HepG2 (cell line): ENCODE measurements at regions not wholly inside any gene's neighbourhood (a gene's known extent, or its start where the extent isn't known, plus 50 kb on each side); places are given as distances from the start of the nearest gene placed in this dataset.

Experiments
- ATAC-seq: fragments of 200-7000 bp; cut with Tn5 transposase; 3 replicates; pipeline ENCODE4 v1.9.1; 2020; ENCODE audit warnings: mild to moderate bottlenecking, moderate library complexity
- BruUV-seq: library from RNA; stranded (reverse); fragments of 400-500 nt; replicated peaks from 2 replicates; lab custom pipeline; 2021; lab: Mats Ljungman, UMichigan
- CTCF ChIA-PET: fragments of 300-600 bp; formaldehyde crosslinking; extraction: SDS; loops from one replicate; lab custom pipeline; 2021; ENCODE audit warnings: low total read pairs, inconsistent platforms, low intra/inter-chr PET ratio; lab: Yijun Ruan, JAX
- POLR2A ChIA-PET: fragments of 350-600 bp; sonication (Branson Sonifier 250); formaldehyde crosslinking; loops from one replicate; lab custom pipeline; 2020; ENCODE audit warnings: antibody characterized with exemption, inconsistent platforms; lab: Yijun Ruan, JAX
- DNase-seq: peaks from one replicate; pipeline ENCODE4 v3.0.0-alpha.2; 2015; ENCODE audit warnings: low spot score
- FAIRE-seq: peaks from 3 replicates; lab custom pipeline; 2011; peaks lifted over from hg19 to GRCh38; lab: Jason Lieb, UNC
- H2AFZ ChIP-seq: one replicate; pipeline ENCODE4 v1.6.1; 2011; ENCODE audit warnings: low read length, inconsistent platforms
- H3K27ac ChIP-seq: fragments of 300-600 bp; 3 replicates; pipeline ENCODE4 v1.8.0; 2011; ENCODE audit warnings: mixed run types, mild to moderate bottlenecking, mixed read lengths, low read length, inconsistent platforms; ENCODE audit not compliant: insufficient read depth; ENCODE audit errors: extremely low read length
- H3K27me3 ChIP-seq, 2 experiments: fragments of 200-600 bp in 1 of 2; 2 replicates in 1 of 2; 3 replicates in 1 of 2; pipeline versions ENCODE4 v1.6.0 to v1.8.0; 2011; ENCODE audit warnings: low read length in 2 of 2, mild to moderate bottlenecking in 2 of 2, moderate library complexity in 2 of 2, inconsistent platforms in 1 of 2; ENCODE audit not compliant: insufficient read depth in 2 of 2, control insufficient read depth in 1 of 2
- H3K36me3 ChIP-seq, 2 experiments: fragments of 200-600 bp in 1 of 2; replicated peaks in 1 of 2; 2 replicates in 1 of 2; 3 replicates in 1 of 2; pipeline versions ENCODE4 v1.5.1 to v1.8.0; 2011; ENCODE audit warnings: low read length in 2 of 2, inconsistent platforms in 1 of 2; ENCODE audit not compliant: insufficient read depth in 2 of 2, control insufficient read depth in 1 of 2
- H3K4me1 ChIP-seq: 2 replicates; pipeline ENCODE4 v1.5.1; 2012; ENCODE audit warnings: low read length, inconsistent platforms; ENCODE audit not compliant: insufficient read depth
- H3K4me2 ChIP-seq: 2 replicates; pipeline ENCODE4 v1.6.0; 2011; ENCODE audit warnings: low read depth, low read length, inconsistent platforms
- H3K4me3 ChIP-seq, 3 experiments: fragments of 200-600 bp in 1 of 3; sonication (generic), shearing (Covaris generic) in 1 of 3; replicated peaks in 1 of 3; 2 replicates each; pipeline ENCODE4 v1.5.1; 2011 to 2016; ENCODE audit warnings: low read length in 3 of 3, inconsistent platforms in 2 of 3, low read depth in 2 of 3, mild to moderate bottlenecking in 2 of 3, control low read depth in 1 of 3, mixed read lengths in 1 of 3; ENCODE audit not compliant: insufficient read depth in 1 of 3
- H3K79me2 ChIP-seq: one replicate; pipeline ENCODE4 v1.6.1; 2011; ENCODE audit warnings: low read length, inconsistent platforms; ENCODE audit not compliant: insufficient read depth
- H3K9ac ChIP-seq: 2 replicates; pipeline ENCODE4 v1.6.0; 2011; ENCODE audit warnings: mild to moderate bottlenecking, low read depth, low read length, inconsistent platforms; ENCODE audit not compliant: insufficient read depth
- H3K9me3 ChIP-seq: 2 replicates; pipeline ENCODE4 v1.5.1; 2012; ENCODE audit warnings: mild to moderate bottlenecking, low read length
- H4K20me1 ChIP-seq: 2 replicates; pipeline ENCODE4 v1.6.0; 2011; ENCODE audit warnings: inconsistent platforms, mild to moderate bottlenecking, low read length, moderate library complexity; ENCODE audit not compliant: insufficient read depth
- GRHL1 ChIP-seq: sonication (generic); formaldehyde crosslinking; conservative IDR thresholded peaks from 2 replicates; pipeline ENCODE4 v1.8.0; 2022; ENCODE audit warnings: missing genetic modification reagents
- MATR3 ChIP-seq: sonication (generic); formaldehyde crosslinking; IDR thresholded peaks from 2 replicates; pipeline ENCODE4 v1.4.0; 2020; ENCODE audit warnings: missing genetic modification reagents
- NFAT5 ChIP-seq: sonication (generic); formaldehyde crosslinking; IDR thresholded peaks from 2 replicates; pipeline ENCODE4 v1.4.0; 2020; ENCODE audit warnings: missing genetic modification reagents
- NR2F2 ChIP-seq: IDR thresholded peaks from 2 replicates; pipeline ENCODE4 v1.6.1; 2012; ENCODE audit warnings: low read depth, inconsistent platforms, borderline replicate concordance
- SP2 ChIP-seq: sonication (generic); formaldehyde crosslinking; IDR thresholded peaks from 2 replicates; pipeline ENCODE4 v1.5.1; 2020; ENCODE audit warnings: mild to moderate bottlenecking, missing genetic modification reagents
- TOPORS ChIP-seq: sonication (generic); formaldehyde crosslinking; IDR thresholded peaks from 2 replicates; pipeline ENCODE4 v1.8.0; 2023; ENCODE audit warnings: mild to moderate bottlenecking, missing genetic modification reagents
- TRAFD1 ChIP-seq: sonication (generic); formaldehyde crosslinking; IDR thresholded peaks from 2 replicates; pipeline ENCODE4 v1.5.1; 2020; ENCODE audit warnings: missing genetic modification reagents, mild to moderate bottlenecking, borderline replicate concordance
- ZBTB43 ChIP-seq: sonication (generic); formaldehyde crosslinking; conservative IDR thresholded peaks from 2 replicates; pipeline ENCODE4 v1.4.0; 2020; ENCODE audit warnings: missing genetic modification reagents
- ZNF597 ChIP-seq: sonication (generic); formaldehyde crosslinking; IDR thresholded peaks from 2 replicates; pipeline ENCODE4 v1.5.0; 2020; ENCODE audit warnings: missing genetic modification reagents
- ZNF672 ChIP-seq: sonication (generic); formaldehyde crosslinking; IDR thresholded peaks from 2 replicates; pipeline ENCODE4 v1.8.1; 2022; ENCODE audit warnings: missing genetic modification reagents
- ZNF773 ChIP-seq: sonication (generic); formaldehyde crosslinking; IDR thresholded peaks from 2 replicates; pipeline ENCODE4 v1.4.0; 2020; ENCODE audit warnings: missing genetic modification reagents, borderline replicate concordance
- WGBS: methylation state at CpG from one replicate; pipeline ENCODE4 v1.1.6; 2017; ENCODE audit warnings: low lambda C conversion rate; 5-methylcytosine and 5-hydroxymethylcytosine counted together
- in situ Hi-C: cut with HindIII; loops from 2 replicates; pipeline ENCODE4 v1.10.0; 2017; ENCODE audit warnings: low pct_unique_long_range_greater_than_20kb; ENCODE audit not compliant: extremely low pct_ligation_motif_present
- intact Hi-C: fragments of 100-400 bp; cut with micrococcal nuclease; formaldehyde crosslinking; loops from one replicate; pipeline ENCODE4 v1.10.0; 2022; ENCODE audit not compliant: unreplicated experiment

- ChIA-PET CTCF (no interaction called here), POLR2A (no interaction called here)
- no peaks in the 10 kb centered on the region for H4K20me1 ChIP-seq
- BruUV-seq = no TSS peak
- no peak overlapping the region for H3K4me2 ChIP-seq
- no peak overlapping the region for H2AFZ ChIP-seq
- no peaks in the 10 kb centered on the region for H3K9me3 ChIP-seq
- ATAC-seq (no peak), FAIRE-seq (no peak), DNase-seq (no peak)
- WGBS = 43% methylated on average over 1 of the region's 1 CpG
- in situ Hi-C loops (no loop called here), intact Hi-C loops (no loop called here)
- no peak overlapping the region for H3K4me3 ChIP-seq
- no peaks in the 10 kb centered on the region; the same call in 1 of the 2 replicates for H3K4me1 ChIP-seq
- H3K27ac ChIP-seq = no peak overlapping the region
- no peaks in the 10 kb centered on the region; a peak in 1 of 5 replicates for H3K27me3 ChIP-seq
- no peak for TF ChIP-seq NR2F2
- no peak for TF ChIP-seq TOPORS (CRISPR knock-in tag)
- no peak for TF ChIP-seq ZNF773
- no peak for TF ChIP-seq GRHL1 (CRISPR knock-in tag)
- TF ChIP-seq SP2 (CRISPR knock-in tag) = no peak
- TF ChIP-seq MATR3 = no peak
- no peak for TF ChIP-seq ZBTB43 (CRISPR knock-in tag)
- TF ChIP-seq TRAFD1 = no peak
- no peak for TF ChIP-seq ZNF672 (CRISPR knock-in tag)
- no peak for TF ChIP-seq NFAT5
- no peak for TF ChIP-seq ZNF597
- no peaks in the 10 kb centered on the region for H3K79me2 ChIP-seq
- no peak overlapping the region for H3K9ac ChIP-seq
- no peaks in the 10 kb centered on the region for H3K36me3 ChIP-seq
Observed at GRCh38 chr10:43827853-43828252, 179.2 kb upstream of the ZNF32 start.
